ENCODE measurements at regions not wholly inside any gene's neighbourhood (a gene's known extent, or its start where the extent isn't known, plus 50 kb on each side); places are given as distances from the start of the nearest gene placed in this dataset.

DNA sequence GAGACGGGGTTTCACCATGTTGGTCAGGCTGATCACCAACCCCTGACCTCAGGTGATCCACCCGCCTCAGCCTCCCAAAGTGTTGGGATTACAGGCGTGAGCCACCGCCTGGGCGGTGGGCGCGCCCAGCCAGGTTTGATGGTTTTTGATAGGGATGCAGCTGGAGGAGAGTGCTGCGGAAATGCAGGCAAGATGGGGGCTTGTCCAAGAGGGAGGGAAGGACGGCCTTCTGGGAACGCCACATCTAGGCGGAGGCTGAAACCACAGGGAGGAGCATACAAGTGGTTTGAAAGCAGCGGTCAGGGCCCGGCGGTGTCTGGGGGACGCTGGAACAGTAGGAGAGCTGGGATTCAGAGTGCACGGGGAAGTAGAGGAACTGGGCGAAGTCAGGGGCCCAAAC is 134.6 kb downstream of the VRK1 start:
- no peak for DNase-seq
- no peak for TF ChIP-seq POLR2A (IDR thresholded peaks at IDR 0.05; ENCODE audit: low read length)
- no peak for TF ChIP-seq GATA1 (IDR thresholded peaks at IDR 0.05; ENCODE audit: low read depth, low read length)

DNA sequence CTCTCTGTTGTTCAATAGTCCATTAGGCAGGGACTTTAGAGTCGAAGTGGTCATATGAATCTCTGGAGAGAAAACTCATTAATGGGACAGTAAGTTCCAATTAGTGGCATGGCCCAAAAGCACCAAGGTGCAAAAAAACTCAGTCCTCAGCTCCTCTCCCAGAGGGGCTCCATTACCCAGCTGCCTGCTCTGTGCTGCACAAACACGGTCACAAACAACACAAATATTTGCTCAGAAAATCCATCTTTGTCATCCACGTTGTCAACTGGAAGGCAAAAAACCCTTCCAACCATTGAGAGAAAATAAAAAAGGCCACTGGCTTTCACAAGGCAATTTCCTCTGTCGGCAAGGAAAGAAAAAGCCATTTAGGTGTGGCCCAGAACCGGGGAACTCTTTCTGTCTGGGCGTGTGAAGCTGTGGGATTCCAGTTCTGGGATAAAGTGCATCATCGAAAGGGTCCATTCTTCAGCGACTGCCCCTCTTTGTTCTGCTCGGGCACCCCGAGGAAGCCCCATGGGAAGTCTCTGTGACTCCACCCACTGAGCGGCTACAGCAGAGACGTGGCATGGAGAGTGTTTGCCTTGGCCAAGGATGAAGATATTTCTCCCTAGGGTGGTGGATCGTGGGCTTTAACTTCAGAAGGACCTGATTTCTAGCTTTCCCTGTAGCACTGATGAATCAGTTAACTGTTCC is 137.6 kb downstream of the VRK1 start:
- no peak for DNase-seq
- no peak for TF ChIP-seq POLR2A (IDR thresholded peaks at IDR 0.05; ENCODE audit: low read length)
- TF ChIP-seq GATA1 (IDR thresholded peaks at IDR 0.05; ENCODE audit: low read depth, low read length) = no peak

DNA sequence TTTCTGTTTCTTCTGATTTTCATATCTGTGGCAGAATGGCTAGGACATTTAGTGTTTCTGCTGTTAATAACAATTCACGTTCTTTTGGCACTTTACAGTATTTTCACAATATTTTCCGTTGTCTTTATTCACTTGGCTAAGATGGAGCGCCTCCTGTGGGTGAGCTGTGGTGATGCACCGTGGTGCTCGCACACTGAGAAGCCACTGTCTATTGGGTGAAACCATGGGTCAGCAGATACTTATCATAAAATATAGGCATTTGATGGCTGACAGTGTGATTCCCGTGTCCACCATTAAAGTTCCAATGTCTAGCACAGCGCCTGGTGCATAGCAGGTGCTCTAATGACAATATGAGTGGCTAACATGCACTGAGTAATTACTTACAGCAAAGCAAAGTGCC is 141.8 kb downstream of the VRK1 start:
- TF ChIP-seq GATA1 (IDR thresholded peaks at IDR 0.05; ENCODE audit: low read depth, low read length) = no peak
- TF ChIP-seq POLR2A (IDR thresholded peaks at IDR 0.05; ENCODE audit: low read length) = no peak
- peak; percentile 57 to 60 for DNase-seq

DNA sequence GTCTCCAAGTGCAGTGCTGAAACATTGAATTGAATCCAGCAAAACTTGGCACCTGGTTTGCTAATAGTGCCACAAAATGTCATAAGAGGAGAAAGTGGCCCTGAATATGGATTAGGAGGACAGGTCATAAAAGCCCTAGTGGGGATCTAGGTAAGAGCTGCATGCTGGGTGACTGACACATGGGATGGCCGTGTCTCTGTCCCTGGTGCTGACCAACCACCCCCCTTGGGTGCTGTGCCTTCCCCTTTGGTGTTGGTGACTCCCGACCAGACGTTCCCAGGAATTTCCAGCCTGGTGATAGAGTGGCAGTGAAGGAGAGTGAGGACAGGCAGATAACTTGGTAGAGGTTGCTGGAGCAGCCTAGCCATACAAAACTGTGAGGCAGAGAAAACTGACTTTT is 142.8 kb downstream of the VRK1 start:
- no peak for TF ChIP-seq POLR2A (IDR thresholded peaks at IDR 0.05; ENCODE audit: low read length)
- TF ChIP-seq GATA1 (IDR thresholded peaks at IDR 0.05; ENCODE audit: low read depth, low read length) = no peak
- DNase-seq = peak in 1 of 2 experiments; percentile 18

- DNase-seq = no peak
- TF ChIP-seq GATA1 (IDR thresholded peaks at IDR 0.05; ENCODE audit: low read depth, low read length) (no peak), POLR2A (IDR thresholded peaks at IDR 0.05; ENCODE audit: low read length) (no peak)
These were observed 147.1 kb downstream of the VRK1 start for GRCh38 chr14:96944297-96944696.

DNA sequence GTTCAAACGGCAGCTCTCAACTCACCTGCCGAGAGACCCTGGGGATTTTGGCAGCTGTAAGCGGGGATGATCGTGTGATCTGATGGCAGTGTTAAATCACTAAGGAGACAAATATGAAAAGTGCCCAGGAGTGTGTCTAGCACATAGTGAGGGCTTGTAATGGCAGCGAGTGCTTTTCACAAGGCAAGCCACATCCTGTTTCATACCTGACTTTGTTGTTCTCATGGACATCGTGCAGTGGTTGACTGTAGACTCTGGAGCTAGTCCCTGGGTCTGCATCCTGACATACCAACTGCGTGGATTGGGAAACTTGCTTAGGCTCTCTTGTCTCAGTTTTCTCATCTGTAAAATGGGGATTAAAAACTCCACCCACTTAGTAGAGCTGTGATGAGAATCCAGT is 148.5 kb downstream of the VRK1 start:
- TF ChIP-seq GATA1 (IDR thresholded peaks at IDR 0.05; ENCODE audit: low read depth, low read length) (no peak), POLR2A (IDR thresholded peaks at IDR 0.05; ENCODE audit: low read length) (no peak)
- DNase-seq = no peak

DNA sequence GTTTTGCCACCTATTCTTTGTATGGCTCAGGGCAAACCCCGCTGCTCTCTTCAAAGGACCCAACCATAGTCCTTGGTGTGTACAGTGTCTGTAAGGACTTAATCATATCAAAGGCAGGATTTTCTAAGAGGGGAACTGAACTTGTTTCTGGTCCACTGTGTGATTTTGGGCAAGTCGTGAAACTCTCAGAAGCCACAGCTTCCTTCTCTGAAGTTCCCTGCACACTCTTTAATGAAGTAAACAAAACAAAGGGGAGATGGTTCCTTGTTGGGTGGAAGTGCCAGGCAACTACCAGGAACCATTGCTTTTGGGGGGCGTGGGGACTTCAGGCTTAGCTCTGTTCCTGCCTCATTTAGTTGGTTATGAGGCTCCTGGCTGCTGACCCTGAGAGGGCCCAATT is 152.4 kb downstream of the VRK1 start:
- TF ChIP-seq GATA1 (IDR thresholded peaks at IDR 0.05; ENCODE audit: low read depth, low read length) (no peak), POLR2A (IDR thresholded peaks at IDR 0.05; ENCODE audit: low read length) (no peak)
- no peak for DNase-seq

DNA sequence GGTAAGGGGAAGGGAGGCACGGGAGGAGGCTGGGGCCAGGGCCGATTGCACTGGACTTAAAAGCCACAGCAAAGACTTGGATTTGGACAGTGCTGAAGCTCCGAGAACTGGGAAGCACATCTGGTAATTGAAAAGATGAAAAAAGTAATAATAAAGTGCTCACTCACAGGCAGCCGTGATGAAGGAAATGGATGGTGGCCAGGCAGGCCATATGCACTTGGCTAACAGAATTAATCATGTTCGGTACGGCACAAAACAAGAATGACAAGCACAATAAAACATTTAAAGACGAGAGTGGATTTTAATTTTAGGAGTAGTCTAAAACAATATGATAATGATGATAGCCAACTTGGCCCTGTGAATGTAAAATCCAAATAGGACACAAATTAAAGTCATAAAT is 154.3 kb downstream of the VRK1 start:
- no peak for TF ChIP-seq GATA1 (IDR thresholded peaks at IDR 0.05; ENCODE audit: low read depth, low read length)
- TF ChIP-seq POLR2A (IDR thresholded peaks at IDR 0.05; ENCODE audit: low read length) = no peak
- no peak for DNase-seq

DNA sequence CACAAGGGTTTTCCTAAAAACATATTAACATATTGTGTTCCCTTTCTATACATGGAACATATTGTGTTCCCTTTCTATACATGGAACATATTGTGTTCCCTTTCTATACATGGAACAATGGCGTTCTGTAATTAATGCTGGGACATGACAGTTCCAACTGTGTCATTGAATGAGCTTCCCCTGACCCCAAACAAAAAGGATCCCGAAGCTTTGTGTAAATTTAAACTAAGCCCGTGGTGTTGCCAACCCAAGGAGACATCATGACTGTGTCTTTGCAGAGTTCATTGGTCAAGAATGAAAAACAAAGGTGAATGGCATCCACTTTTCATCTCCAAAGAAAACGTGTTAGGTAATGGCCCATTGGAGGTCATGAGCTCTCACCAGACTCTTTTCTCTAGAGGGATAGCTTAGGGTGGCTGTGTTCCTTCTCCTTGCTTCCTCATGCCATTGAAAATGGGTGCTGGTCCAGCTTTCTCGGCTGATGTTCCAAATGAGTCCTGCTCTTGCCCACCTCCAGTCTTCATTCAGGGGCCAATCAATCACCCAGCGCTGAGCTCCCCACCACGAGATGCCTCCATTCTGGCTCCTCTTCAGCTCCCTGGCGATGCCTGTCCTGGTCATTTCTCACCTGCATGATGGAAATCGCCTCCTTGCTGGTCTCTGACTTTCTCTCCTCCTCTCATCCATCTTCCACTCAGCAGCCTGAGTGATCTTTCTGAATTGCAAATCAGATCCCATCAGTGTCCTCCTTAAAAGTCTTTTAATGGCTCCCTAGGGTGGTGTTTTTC is 156.1 kb downstream of the VRK1 start:
- no peak for DNase-seq
- TF ChIP-seq GATA1 (IDR thresholded peaks at IDR 0.05; ENCODE audit: low read depth, low read length) = no peak
- TF ChIP-seq POLR2A (IDR thresholded peaks at IDR 0.05; ENCODE audit: low read length) = no peak

DNA sequence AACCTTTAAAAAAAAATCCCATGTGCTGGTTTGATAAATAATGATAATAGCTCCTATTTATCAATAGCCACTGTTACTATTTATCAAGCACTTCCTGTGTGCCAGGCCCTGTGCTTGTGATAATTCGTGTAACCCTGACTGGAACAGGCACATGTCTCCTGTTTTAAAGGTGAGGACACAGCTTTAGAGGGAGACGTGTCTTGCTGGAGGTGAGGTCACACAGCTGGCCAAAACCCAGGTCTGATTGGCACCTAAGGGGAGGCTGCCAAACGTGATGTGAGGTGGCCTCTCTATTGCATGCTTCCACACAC is 156.6 kb downstream of the VRK1 start:
- TF ChIP-seq POLR2A (IDR thresholded peaks at IDR 0.05; ENCODE audit: low read length) = no peak
- DNase-seq = no peak

DNA sequence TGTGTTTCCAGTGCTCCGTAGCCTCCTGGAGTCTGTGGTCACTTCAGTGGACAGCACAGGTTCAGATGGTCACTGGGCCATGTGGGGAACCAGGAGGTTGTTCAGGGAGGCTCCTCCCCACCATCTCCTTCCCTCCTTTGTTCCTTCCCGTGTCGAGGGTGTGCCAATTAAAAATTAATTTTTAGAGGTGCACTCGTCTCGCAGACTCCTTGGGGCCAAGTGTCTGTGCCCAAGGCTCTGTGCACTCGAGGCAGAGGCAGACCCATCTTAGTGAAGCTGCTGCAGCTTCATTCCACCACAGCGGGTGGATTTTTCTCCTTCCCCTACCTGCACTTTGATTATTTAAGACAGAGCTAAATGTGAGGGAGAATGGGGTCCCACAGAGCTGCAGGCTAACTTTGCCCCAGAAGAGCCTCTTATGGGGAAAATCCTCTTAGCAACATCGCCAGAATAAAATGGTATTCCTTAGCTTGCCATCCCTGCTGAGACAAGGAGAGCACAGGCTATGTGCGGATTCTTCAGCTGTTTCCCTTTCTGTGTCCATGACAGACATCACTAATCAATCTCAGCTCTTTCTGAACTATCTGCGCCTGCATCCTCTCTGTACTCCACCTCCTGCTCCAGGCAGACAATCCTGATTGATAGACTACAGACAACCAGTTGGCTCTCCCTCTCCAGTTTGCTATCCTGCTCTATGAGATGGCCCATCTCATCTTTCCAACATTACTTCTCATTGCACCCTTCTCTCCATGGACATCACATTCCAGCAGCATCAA is 159.5 kb downstream of the VRK1 start:
- TF ChIP-seq POLR2A (IDR thresholded peaks at IDR 0.05; ENCODE audit: low read length) (no peak), GATA1 (IDR thresholded peaks at IDR 0.05; ENCODE audit: low read depth, low read length) (no peak)
- DNase-seq = no peak

GRCh38 chr14:96958057-96958456 is 160.9 kb downstream of the VRK1 start:
- TF ChIP-seq GATA1 (IDR thresholded peaks at IDR 0.05; ENCODE audit: low read depth, low read length) = no peak
- no peak for TF ChIP-seq POLR2A (IDR thresholded peaks at IDR 0.05; ENCODE audit: low read length)
- no peak for DNase-seq

DNA sequence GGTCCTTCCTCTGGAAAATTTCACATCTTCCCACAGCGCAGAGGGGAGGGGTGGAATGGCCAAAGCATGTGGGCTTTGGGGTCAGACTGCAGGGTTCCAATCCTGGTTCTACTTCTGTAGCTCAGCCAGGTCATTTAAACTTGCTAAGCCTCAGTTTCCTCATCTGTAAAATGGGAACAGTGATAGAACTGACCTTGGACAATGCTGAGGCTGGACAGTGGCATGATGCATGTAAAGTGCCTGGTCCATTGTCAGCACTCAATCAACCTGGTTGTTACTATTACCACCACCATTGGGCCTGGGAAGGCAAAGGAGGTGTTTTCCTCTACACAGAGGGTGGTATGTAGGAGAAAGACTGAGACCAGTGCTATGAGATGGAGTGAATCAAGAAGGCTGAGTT is 162.8 kb downstream of the VRK1 start:
- TF ChIP-seq POLR2A (IDR thresholded peaks at IDR 0.05; ENCODE audit: low read length) = no peak
- no peak for TF ChIP-seq GATA1 (IDR thresholded peaks at IDR 0.05; ENCODE audit: low read depth, low read length)
- DNase-seq = no peak

DNA sequence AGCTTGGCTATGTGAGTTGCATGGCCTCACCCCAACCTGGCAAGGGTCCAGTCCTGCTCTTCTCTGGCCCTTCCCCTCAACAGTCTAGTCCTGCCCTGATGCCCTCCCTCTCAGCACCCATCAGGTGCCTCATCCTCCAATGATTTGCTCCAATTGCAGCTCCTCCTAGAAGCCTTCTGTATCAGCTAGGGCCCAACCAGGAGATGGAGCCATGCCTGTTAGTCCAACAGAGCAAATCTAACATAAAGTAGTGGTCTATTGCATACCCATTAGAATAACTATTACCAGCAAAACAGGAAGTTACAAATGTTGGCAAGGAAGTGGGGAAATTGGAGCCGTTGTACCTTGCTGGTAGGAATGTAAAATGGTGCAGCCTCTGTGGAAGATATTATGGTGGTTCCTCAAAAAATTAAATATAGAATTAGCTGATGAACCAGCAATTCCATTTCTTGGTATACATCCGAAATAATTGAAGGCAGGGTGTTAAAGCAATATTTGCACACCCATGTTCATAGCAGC is 163.5 kb downstream of the VRK1 start:
- no peak for TF ChIP-seq POLR2A (IDR thresholded peaks at IDR 0.05; ENCODE audit: low read length)
- TF ChIP-seq GATA1 (IDR thresholded peaks at IDR 0.05; ENCODE audit: low read depth, low read length) = no peak
- no peak for DNase-seq

Measured in erythroblast (primary cell).